D721Med (cell line): ENCODE measurements at regions not wholly inside any gene's neighbourhood (a gene's known extent, or its start where the extent isn't known, plus 50 kb on each side); places are given as distances from the start of the nearest gene placed in this dataset.

Experiments
- DNase-seq: peaks from one replicate; pipeline ENCODE4 v3.0.0; 2011; ENCODE audit warnings: low spot score; ENCODE audit not compliant: insufficient read length
- FAIRE-seq: peaks from 2 replicates; lab custom pipeline; 2011; peaks lifted over from hg19 to GRCh38; lab: Jason Lieb, UNC
- TF ChIP-seq, protein P1 (sequence below): IDR thresholded peaks from 2 replicates; pipeline ENCODE4 v1.5.1; 2012; ENCODE audit warnings: mild to moderate bottlenecking, control low read depth; ENCODE audit not compliant: insufficient read depth; ENCODE audit errors: missing control alignments

DNA sequence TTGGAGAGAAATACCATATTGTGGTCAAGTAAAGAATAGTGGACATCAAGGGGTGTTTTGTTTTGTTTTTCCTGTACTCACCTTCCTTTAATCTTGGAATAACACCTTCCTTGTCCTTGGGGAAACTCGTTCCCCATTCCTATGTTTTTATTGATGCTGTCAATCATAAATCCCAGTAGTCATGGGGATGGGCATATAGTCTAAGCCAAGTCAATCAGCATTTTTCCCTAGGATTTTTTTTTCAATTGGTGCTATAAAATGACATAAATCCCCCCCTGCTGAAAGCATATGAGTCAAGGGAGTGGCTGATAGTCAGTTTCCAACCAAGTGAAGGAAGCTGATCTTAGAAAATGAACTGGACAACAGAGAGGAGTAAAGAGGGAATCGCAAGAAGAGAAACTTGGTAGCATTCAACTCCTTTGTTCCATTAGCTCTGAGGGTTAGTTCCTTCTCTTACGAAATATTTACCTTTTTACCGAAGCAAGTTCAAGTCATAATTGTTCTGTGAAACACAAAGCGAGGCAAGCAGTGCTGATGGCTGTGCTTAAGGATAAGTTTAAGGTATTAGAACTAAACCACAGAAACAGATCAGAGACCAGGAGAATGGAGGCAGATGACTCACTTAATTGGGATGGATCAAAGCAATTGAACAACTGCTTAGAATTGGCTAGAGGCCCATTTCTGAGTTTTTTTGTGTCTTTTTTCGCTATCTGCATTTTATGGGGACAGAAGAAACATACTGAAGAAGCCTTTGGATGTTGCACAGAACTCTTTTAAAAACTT is 218.6 kb downstream of the SEMA6A start:
- FAIRE-seq: no peak

DNA sequence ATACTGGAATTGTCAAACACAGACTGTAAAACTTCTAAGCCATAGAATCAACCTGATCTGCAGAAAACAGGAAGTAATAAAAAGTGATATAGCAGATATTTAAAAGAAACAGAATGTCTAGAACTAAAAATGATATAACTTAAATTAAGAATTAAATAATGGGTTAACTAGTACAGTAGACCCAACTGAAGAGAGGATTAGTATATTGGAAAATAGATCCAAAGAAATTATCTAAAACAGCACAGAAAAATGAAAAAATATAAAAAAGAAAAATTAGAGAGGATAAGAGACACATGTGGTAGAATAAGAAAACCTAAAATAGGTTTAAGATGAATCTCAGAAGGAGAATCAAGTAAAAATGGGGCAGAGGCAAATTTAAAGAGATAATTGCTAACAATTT is 219.9 kb downstream of the SEMA6A start:
- TF ChIP-seq, protein P1, sequence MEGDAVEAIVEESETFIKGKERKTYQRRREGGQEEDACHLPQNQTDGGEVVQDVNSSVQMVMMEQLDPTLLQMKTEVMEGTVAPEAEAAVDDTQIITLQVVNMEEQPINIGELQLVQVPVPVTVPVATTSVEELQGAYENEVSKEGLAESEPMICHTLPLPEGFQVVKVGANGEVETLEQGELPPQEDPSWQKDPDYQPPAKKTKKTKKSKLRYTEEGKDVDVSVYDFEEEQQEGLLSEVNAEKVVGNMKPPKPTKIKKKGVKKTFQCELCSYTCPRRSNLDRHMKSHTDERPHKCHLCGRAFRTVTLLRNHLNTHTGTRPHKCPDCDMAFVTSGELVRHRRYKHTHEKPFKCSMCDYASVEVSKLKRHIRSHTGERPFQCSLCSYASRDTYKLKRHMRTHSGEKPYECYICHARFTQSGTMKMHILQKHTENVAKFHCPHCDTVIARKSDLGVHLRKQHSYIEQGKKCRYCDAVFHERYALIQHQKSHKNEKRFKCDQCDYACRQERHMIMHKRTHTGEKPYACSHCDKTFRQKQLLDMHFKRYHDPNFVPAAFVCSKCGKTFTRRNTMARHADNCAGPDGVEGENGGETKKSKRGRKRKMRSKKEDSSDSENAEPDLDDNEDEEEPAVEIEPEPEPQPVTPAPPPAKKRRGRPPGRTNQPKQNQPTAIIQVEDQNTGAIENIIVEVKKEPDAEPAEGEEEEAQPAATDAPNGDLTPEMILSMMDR: no peak
- FAIRE-seq: no peak

More for the DNA sequence above, 218.6 kb downstream of the SEMA6A start:
- TF ChIP-seq, protein P1: no peak
- no peak for DNase-seq

DNA sequence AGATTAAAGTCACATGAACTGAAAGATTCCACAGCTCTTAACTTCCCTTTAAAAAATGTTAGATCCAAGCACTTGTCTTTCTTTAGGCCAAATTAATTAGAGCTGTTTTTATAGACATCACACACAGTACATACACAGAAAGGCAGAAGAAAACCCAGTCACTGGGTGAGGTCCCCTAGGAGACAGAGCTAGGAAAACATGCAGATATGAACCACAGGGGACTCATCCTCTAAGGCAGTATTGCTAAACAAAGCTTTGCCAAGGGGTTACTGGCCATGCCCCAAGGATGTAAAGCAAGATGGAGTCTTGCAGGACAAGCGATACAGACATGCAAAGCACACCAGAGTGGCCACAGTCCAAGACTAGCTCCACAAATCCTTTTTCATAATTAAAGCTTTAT is 227.0 kb downstream of the SEMA6A start:
- DNase-seq (no peak), FAIRE-seq (no peak)
- TF ChIP-seq, protein P1: no peak

More for the DNA sequence above, 219.9 kb downstream of the SEMA6A start:
- DNase-seq: no peak

DNA sequence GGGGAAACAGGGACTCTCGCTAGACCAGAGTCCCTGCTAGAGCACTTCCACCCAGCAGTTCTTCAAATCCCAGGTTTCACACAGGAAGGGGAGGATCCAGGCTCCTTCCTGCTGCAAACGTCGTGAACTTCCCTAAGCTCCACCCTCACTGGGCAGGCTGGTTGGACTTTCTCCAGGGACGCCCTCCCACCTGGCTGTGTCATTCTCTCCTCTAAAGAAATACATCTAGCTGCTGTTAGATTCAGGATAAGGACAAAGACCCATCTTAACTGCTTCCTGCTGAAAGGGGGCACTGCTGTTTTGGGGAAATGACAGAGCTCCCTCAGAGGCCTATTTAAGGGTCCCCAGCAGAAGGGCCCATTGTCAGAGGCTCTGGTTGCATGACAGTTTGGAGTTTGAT is 230.7 kb downstream of the SEMA6A start:
- TF ChIP-seq, protein P1: no peak
- no peak for DNase-seq
- no peak for FAIRE-seq
